ENCODE measurements at regions not wholly inside any gene's neighbourhood (a gene's known extent, or its start where the extent isn't known, plus 50 kb on each side); places are given as distances from the start of the nearest gene placed in this dataset.

DNA sequence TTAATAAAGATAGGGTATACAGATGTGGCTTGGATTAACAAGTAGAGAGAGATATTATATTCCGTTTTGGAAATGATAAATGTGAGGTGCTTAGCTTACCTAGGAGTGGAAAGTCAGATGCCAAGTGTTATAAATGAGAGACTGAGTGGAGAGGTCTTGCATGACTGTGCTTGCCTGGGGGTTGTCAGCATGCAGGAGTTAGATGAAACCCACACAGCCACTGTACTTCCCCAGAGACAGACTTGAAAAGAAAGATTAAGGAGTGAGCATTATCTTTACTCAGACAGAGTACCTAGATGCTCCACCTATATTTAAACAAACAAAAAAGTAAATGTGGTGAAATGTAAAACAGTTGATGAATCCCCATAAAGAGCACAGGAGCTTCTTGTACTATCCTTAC, 482.7 kb downstream of the RIT2 start:
- no peak for DNase-seq (ENCODE audit: low read depth)

DNA sequence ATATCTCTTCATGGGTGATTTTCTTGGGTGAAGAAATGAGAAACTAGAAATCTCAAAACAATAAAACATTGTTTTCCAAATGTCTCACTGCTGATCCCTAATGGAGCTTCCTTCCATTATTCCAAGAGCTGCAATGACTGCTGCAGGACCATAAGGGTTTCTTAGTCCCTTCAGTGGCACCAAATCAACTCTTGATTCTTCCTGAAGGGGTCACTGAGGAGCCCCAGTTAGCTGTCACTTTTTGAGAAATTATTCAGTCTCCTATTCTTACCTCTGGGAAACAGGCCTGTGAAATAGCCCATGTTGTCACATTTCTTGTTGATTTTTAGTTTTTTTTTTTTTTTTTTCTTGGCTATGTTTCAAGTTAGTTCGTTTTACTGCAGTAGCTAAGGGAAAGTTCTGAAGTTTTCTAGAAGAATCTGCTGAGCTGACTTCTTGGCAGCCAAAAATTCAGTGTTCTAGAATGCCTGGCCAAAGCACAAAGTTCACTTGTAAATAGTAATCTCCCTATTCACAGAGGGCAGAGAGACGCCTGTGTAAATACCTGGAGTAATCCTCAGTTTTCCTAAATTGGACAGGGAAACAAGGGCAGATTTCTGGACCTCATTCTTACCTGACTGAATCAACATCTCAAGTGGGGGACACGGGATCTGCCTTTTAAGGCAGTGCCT, 480.0 kb downstream of the RIT2 start:
- DNase-seq (ENCODE audit: low read depth) = no peak

DNA sequence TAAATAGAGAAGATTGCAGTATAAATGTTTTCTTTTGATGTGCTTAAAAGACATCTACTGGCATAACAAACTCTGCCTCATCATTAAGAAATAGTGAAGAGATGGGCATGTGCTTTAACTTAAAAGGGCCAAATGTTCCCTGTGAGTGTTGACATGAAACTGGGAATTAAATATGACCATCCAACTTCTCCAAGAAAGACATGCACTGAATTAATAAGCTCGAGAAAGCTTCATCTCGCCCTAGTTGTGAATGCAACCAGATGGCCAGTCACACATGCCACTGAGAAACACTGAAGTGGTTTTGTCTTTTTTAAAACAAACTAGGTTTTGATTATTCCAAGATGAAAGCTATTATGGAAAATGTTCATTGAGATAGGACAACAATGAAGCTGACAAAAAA, 479.2 kb downstream of the RIT2 start:
- DNase-seq (ENCODE audit: low read depth) = no peak

DNA sequence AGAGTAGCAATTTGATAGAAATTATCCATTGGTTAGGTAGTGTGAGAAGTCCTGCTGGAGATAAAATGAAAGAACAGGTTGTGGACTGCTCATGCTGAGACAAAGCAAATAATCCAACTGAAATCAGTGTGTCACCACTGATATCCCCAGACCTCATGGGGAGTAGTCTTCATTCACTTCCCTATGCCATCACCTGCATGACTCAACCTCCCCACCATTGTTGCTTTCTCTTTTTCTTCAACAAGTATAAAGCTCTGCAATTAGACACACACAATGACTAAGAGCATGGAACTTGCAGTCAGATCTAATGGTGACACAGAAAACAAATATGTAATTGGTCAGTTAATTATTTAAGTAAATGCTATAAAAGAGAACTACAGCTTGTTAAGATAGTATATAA, 475.3 kb downstream of the RIT2 start:
- no peak for DNase-seq (ENCODE audit: low read depth)

DNA sequence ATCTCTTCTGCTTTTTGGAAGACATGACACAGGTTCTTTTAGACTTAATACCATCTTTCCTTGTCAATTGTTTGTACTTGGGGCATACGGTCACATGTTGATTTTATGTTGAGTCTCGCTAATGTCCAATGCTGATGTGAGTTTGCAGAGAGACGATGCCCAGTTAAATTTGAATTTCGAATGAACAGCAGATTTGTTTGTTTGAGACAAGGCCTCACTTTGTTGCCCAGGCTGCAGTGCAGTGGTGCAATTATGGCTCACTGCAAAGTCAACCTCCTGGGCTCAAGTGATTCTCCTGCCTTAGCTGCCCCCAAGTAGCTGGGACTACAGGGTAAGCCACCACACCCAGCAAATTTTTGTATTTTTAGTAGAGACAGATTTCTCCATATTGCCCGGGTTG, 473.5 kb downstream of the RIT2 start:
- no peak for DNase-seq (ENCODE audit: low read depth)

DNA sequence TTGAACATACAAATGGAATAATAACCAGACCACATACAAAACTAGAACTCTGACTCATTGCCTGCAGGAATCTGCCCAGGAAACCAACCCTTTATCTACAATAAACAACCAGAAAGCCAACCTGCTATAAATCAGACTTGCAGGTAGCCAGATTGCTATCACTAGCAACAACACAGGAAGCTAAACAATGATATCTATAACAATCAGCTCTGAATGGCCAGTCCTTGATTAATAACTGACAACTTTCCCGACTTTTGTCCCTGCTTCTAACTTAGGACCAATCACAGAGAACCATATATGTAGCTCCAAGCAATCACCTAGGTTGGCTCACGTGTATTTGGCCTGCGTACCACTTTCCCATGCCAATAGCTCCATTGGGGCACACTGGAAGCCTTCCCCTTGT, 470.8 kb downstream of the RIT2 start:
- no peak for DNase-seq (ENCODE audit: low read depth)

DNA sequence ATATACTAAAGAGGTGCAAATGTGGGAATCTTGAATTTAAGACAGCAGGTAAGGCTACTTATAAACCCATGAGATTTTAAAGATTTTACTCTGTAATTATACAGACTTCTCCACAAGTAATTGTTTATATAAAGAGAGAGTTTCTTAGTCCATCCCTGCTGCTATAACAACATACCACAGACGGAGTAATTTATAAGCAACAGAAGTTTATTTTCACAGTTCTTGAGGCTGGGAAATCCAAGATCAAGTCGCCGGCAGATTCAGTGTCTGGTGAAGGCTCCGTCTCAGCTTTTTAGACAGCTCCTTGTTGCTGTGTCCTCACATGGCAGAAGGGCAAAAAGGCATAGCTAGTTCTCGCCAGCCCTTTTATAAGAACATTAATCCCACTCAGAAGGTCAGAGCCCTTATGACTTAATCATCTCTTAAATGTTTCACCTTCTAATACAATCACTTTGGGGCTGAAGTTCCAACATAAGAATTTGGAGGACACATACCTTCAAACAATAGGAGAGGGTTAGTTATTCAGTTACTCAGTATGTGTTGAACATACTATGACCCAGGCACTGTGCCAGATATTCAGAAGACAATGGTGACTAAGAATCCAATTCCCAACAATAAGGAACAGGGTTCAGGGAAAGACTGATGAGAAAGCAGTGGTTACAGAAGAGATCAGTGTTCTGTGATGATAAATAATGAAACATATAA, 466.0 kb downstream of the RIT2 start:
- no peak for DNase-seq (ENCODE audit: low read depth)

DNA sequence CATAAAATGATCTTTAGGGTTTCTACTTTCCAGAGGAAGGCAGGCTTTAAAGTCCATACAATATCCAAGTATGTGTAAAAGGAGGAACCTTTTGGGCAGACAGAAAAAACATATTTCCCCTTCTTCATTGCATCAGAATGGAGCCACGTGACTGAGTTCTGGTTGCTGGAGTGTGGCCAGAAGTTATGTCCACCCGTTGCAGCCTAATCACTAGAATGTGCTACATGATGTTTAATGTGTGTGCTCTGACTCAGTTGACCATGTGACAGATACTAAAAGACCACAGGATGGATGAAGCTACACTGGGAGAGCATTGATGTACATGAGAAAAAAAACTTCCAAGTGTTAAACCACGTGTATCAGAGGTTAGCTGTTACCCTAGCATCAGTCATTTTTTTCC, 460.9 kb downstream of the RIT2 start:
- no peak for DNase-seq (ENCODE audit: low read depth)

DNA sequence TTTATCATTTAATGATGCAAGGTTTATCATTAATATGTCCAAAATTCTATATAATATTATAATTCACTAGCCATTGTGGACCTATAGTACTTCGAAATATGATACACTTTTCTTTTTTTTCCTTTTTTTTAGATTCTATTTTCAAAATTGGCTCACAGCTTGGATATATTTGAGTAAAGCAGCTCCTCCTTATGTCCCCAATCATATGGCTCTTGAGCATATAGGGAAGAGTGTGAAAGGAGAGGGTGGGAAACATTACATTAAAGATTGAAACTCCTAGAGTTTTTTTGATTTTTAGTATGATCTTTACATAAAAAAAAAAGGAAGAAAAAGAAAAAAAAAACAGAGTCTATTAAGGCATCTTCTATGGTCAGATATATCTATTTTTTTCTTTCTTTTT, 457.9 kb downstream of the RIT2 start:
- no peak for DNase-seq (ENCODE audit: low read depth)

DNA sequence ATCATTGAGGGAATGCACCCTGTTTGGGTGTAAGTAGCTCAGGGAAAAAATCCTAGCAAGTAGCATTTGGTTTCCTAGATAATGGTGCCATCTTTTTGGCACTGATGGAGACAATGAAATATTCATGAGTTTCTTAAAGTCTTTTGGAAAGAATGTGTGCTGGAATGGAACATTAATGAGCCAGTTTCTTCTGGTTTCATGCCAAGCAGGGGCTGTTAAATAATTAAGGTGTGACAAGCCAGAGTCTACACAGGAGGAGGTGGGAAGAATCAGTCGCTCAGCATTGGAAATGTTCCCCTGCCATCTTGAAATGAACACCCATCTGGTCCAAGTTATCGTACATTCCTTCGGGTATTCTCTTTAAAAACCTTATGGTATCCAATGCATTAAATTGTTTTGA, 457.3 kb downstream of the RIT2 start:
- no peak for DNase-seq (ENCODE audit: low read depth)

DNA sequence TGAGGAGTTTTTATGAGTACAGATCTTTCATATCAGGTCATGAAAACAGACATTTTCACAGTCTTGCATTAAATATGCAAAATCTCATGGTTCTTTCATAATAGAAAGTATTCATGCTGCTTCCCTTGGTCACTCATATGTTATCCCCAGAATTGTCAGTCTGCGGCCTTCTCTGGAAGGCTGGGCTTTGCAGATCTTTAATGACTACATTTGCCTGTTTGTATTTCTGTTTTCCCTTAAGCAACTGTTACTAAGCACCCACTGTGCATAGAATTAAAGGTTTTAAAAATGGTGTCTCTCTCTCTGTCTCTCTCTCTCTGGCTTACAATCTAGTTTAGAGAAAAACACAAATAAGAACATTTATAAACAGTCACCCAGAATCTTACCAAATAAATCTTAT, 456.3 kb downstream of the RIT2 start:
- DNase-seq (ENCODE audit: low read depth) = no peak

DNA sequence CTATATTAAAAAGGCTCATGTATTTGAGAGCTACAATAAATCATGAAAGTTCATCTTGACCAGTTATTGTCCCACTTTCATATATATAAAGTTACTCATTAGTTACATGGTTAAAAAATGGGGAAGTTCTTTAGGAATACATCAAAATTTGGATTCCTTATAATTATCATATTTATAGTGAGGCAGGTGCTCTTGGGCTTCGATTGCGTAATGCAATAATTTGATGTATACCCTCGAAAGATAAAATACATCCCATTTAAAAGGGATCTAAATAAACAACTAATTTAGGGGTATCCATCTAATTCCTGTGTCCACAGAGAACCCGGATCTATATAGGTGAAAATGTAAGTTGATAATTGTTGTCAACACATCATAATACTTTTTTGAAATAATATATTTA, 444.6 kb downstream of the RIT2 start:
- DNase-seq (ENCODE audit: low read depth) = no peak

DNA sequence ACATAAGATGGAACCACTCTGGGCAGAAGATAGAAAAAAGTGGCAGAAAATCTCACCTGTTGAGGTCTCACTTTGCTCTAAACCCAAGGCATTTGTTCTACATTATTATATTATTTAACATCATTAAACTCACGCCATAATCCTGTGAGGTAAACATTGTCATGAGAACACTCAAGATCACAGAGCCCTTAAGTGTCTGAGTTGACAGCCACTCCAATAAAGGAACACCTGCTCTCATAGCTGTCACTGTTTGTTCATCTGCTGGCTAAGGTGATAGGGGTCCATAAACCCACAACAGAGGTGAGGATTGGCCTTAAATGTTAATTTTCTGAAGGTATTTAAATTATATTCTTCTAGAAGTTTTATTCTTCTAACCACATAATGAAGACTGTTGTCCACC, 439.7 kb downstream of the RIT2 start:
- DNase-seq (ENCODE audit: low read depth) = no peak

DNA sequence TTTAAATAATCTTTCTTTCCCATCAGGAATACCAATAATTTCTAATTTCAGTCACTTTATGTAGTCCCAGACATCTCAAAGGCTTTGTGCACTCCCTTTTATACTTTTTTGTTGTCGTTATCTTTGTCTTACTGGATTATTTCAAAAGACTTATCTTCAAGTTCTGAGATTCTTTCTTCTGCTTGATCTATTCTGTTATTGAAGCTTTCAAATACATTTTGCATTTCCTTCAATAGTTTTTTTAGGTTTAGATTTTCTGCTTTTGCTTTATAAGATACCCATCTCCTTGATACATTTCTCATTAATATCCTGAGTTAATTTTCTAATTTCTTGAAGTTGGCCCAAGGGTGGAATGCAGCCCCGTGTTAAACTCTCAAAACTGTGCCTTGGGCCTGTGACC, 432.4 kb downstream of the RIT2 start:
- DNase-seq (ENCODE audit: low read depth) = no peak

DNA sequence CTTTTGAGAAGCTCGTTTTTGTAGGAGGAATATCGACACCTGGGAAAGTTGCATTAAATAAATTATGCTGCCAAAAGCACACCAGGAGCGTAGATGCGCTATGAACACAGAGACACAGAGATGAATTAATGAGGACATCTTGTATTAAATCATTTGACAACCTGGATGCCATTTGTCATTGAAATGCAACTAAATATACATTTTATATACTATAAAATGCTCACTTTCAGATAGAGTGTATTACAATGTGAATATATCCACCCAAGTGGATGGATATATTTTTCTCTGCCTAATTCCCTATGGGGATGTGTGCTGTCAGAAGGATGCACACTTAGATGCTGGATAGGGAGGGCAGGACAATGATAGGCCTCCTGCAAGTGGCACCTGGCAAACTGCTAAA, 426.2 kb downstream of the RIT2 start:
- no peak for DNase-seq (ENCODE audit: low read depth)

Data from fibroblast of the conjunctiva (primary cell).